Astrocyte (in vitro differentiated cells and primary cell): ENCODE measurements at regions not wholly inside any gene's neighbourhood (a gene's known extent, or its start where the extent isn't known, plus 50 kb on each side); places are given as distances from the start of the nearest gene placed in this dataset.

Source experiments
- CTCF ChIP-seq: IDR thresholded peaks from 2 replicates; pipeline ENCODE4 v1.5.1; 2011; ENCODE audit warnings: low read depth, mild to moderate bottlenecking, inconsistent platforms, low read length, moderate library complexity; ENCODE audit not compliant: insufficient read depth
- EZH2 ChIP-seq: IDR thresholded peaks from 2 replicates; pipeline ENCODE4 v1.6.1; 2012; ENCODE audit warnings: mild to moderate bottlenecking, low read length, inconsistent platforms; ENCODE audit not compliant: insufficient read depth

GRCh38 chr2:236747925-236748324 lies 178.3 kb downstream of the ACKR3 start:
- no peak for TF ChIP-seq EZH2
- no peak for TF ChIP-seq CTCF
